H1 (cell line): ENCODE measurements at regions not wholly inside any gene's neighbourhood (a gene's known extent, or its start where the extent isn't known, plus 50 kb on each side); places are given as distances from the start of the nearest gene placed in this dataset.

Experiments used
- EP300 ChIP-seq, 2 experiments: IDR thresholded peaks; 1 replicate in 1 of 2; 2 replicates in 1 of 2; pipeline ENCODE4 v1.6.1; 2011 to 2012; ENCODE audit warnings: low read depth in 2 of 2, low read length in 2 of 2, mild to moderate bottlenecking in 2 of 2, borderline replicate concordance in 1 of 2, inconsistent platforms in 1 of 2, moderate library complexity in 1 of 2
- POLR2A ChIP-seq, 2 experiments: IDR thresholded peaks; 1 replicate in 1 of 2; 2 replicates in 1 of 2; pipeline ENCODE4 v1.6.1; 2011; ENCODE audit warnings: low read depth in 2 of 2, low read length in 2 of 2, mild to moderate bottlenecking in 2 of 2; ENCODE audit errors: control extremely low read depth in 1 of 2
- POLR2AphosphoS5 ChIP-seq: IDR thresholded peaks from 2 replicates; pipeline ENCODE4 v1.6.1; 2011; ENCODE audit warnings: low read depth, low read length

- TF ChIP-seq POLR2AphosphoS5, result no peak
- TF ChIP-seq EP300 (IDR thresholded peaks at IDR 0.05; ENCODE audit: borderline replicate concordance in 1 of 2, low read depth in 2 of 2, low read length in 2 of 2), result no peak
- no peak for TF ChIP-seq POLR2A (IDR thresholded peaks at IDR 0.05; ENCODE audit: control extremely low read depth in 1 of 2, low read depth in 2 of 2, low read length in 2 of 2)
These were observed 682.9 kb upstream of the ADAMTS5 start (continued) for GRCh38 chr21:27649762-27650161.
